HepG2 (cell line): ENCODE measurements at regions not wholly inside any gene's neighbourhood (a gene's known extent, or its start where the extent isn't known, plus 50 kb on each side); places are given as distances from the start of the nearest gene placed in this dataset.

Experiments used
- MBD4 ChIP-seq: IDR thresholded peaks from 2 replicates; pipeline ENCODE4 v1.6.1; 2012; ENCODE audit warnings: low read length, inconsistent platforms, borderline replicate concordance
- NFIC ChIP-seq: IDR thresholded peaks from 2 replicates; pipeline ENCODE4 v1.6.1; 2012; ENCODE audit warnings: mild to moderate bottlenecking, low read length, inconsistent platforms
- PBX3 ChIP-seq: sonication (generic); formaldehyde crosslinking; IDR thresholded peaks from 2 replicates; pipeline ENCODE4 v1.8.1; 2023; ENCODE audit warnings: missing genetic modification reagents, inconsistent platforms, borderline replicate concordance
- RELA ChIP-seq: sonication (generic); formaldehyde crosslinking; IDR thresholded peaks from 2 replicates; pipeline ENCODE4 v1.4.0; 2020; ENCODE audit warnings: missing genetic modification reagents
- SRF ChIP-seq: IDR thresholded peaks from 2 replicates; pipeline ENCODE4 v1.6.1; 2011; ENCODE audit warnings: mild to moderate bottlenecking, low read depth, low read length, moderate library complexity
- SRSF9 ChIP-seq: fragments of 200-400 bp; formaldehyde crosslinking; IDR thresholded peaks from 2 replicates; pipeline ENCODE4 v1.6.1; 2018; ENCODE audit warnings: borderline replicate concordance, mild to moderate bottlenecking, low read depth, low read length; ENCODE audit not compliant: insufficient read depth, poor library complexity, severe bottlenecking
- ZNF451 ChIP-seq: sonication (generic); formaldehyde crosslinking; IDR thresholded peaks from 2 replicates; pipeline ENCODE4 v1.5.0; 2020; ENCODE audit warnings: mild to moderate bottlenecking, missing genetic modification reagents
- ZNF788 ChIP-seq: sonication (generic); formaldehyde crosslinking; IDR thresholded peaks from 2 replicates; pipeline ENCODE4 v1.5.0; 2020; ENCODE audit warnings: mild to moderate bottlenecking, missing genetic modification reagents, borderline replicate concordance
- TF ChIP-seq, protein P1 (sequence below): sonication (generic); formaldehyde crosslinking; IDR thresholded peaks from 2 replicates; pipeline ENCODE4 v1.5.0; 2020; ENCODE audit warnings: mild to moderate bottlenecking, missing genetic modification reagents, moderate library complexity

GRCh38 chr7:46369933-46370654 is 449.0 kb upstream of the IGFBP3 start:
- TF ChIP-seq RELA (CRISPR knock-in tag) (no peak), PBX3 (no peak), ZNF451 (CRISPR knock-in tag) (no peak), SRF (no peak), NFIC (no peak), SRSF9 (no peak), ZNF788 (no peak), MBD4 (no peak)
- TF ChIP-seq, protein P1, sequence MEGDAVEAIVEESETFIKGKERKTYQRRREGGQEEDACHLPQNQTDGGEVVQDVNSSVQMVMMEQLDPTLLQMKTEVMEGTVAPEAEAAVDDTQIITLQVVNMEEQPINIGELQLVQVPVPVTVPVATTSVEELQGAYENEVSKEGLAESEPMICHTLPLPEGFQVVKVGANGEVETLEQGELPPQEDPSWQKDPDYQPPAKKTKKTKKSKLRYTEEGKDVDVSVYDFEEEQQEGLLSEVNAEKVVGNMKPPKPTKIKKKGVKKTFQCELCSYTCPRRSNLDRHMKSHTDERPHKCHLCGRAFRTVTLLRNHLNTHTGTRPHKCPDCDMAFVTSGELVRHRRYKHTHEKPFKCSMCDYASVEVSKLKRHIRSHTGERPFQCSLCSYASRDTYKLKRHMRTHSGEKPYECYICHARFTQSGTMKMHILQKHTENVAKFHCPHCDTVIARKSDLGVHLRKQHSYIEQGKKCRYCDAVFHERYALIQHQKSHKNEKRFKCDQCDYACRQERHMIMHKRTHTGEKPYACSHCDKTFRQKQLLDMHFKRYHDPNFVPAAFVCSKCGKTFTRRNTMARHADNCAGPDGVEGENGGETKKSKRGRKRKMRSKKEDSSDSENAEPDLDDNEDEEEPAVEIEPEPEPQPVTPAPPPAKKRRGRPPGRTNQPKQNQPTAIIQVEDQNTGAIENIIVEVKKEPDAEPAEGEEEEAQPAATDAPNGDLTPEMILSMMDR (CRISPR knock-in tag), result no peak
